NCI-H128 (cell line): ENCODE measurements at regions not wholly inside any gene's neighbourhood (a gene's known extent, or its start where the extent isn't known, plus 50 kb on each side); places are given as distances from the start of the nearest gene placed in this dataset.
"Not testable (repeated sequence)": the region's sequence is repeated elsewhere in the genome, so short reads cannot be mapped to it uniquely, and the experiment has no call there.

Source experiments
- DNase-seq: peaks from one replicate; lab custom pipeline; 2025; ENCODE audit not compliant: unreplicated experiment; lab: John Stamatoyannopoulos, UW

GRCh38 chr1:164366014-164366413, 193.0 kb upstream of the PBX1 start:
- DNase-seq, result no peak

- DNase-seq, result no peak
Measured at GRCh38 chr1:164369698-164370365, 189.2 kb upstream of the PBX1 start.

- DNase-seq, result no peak
Measured at GRCh38 chr1:164380893-164381292, 178.1 kb upstream of the PBX1 start.

GRCh38 chr1:164382384-164382783, 176.6 kb upstream of the PBX1 start:
- no peak for DNase-seq

- DNase-seq, result no peak
Measured at GRCh38 chr1:164384262-164384661, 174.7 kb upstream of the PBX1 start.

- no peak for DNase-seq
Measured at GRCh38 chr1:164417016-164417704, 141.8 kb upstream of the PBX1 start.

- DNase-seq, result no peak
Measured at GRCh38 chr1:164423136-164423535, 135.8 kb upstream of the PBX1 start.

- no peak for DNase-seq
Measured at GRCh38 chr1:164433141-164433817, 125.7 kb upstream of the PBX1 start.

GRCh38 chr1:164433818-164434170, 125.2 kb upstream of the PBX1 start:
- DNase-seq, result no peak

- no peak for DNase-seq
Measured at GRCh38 chr1:164440232-164440631, 118.8 kb upstream of the PBX1 start.

GRCh38 chr1:164443166-164443565, 115.8 kb upstream of the PBX1 start:
- no peak for DNase-seq

GRCh38 chr1:164443836-164444235, 115.1 kb upstream of the PBX1 start:
- no peak for DNase-seq

GRCh38 chr1:164446020-164446419, 113.0 kb upstream of the PBX1 start:
- no peak for DNase-seq

- no peak for DNase-seq
Measured at GRCh38 chr1:164452549-164452948, 106.4 kb upstream of the PBX1 start.

GRCh38 chr1:164456272-164456671, 102.7 kb upstream of the PBX1 start:
- DNase-seq, result no peak

GRCh38 chr1:164459176-164459575, 99.8 kb upstream of the PBX1 start:
- not testable (repeated sequence) for DNase-seq

GRCh38 chr1:164466001-164466421, 93.0 kb upstream of the PBX1 start:
- DNase-seq, result no peak

- no peak for DNase-seq
Measured at GRCh38 chr1:164466429-164466828, 92.6 kb upstream of the PBX1 start.

GRCh38 chr1:164470996-164471395, 88.0 kb upstream of the PBX1 start:
- DNase-seq, result no peak

GRCh38 chr1:164472841-164473240, 86.1 kb upstream of the PBX1 start:
- DNase-seq, result no peak

- no peak for DNase-seq
Measured at GRCh38 chr1:164473544-164473943, 85.4 kb upstream of the PBX1 start.

GRCh38 chr1:164475834-164476233, 83.2 kb upstream of the PBX1 start:
- no peak for DNase-seq
